PFSK-1 (cell line): ENCODE measurements at regions not wholly inside any gene's neighbourhood (a gene's known extent, or its start where the extent isn't known, plus 50 kb on each side); places are given as distances from the start of the nearest gene placed in this dataset.

Source experiments
- FOXP2 ChIP-seq: optimal IDR thresholded peaks from 2 replicates; pipeline ENCODE3; 2011; ENCODE audit warnings: borderline replicate concordance, control low read depth, inconsistent platforms; ENCODE audit not compliant: insufficient read depth; ENCODE audit errors: extremely low read length, extremely low read depth
- POLR2AphosphoS5 ChIP-seq: IDR thresholded peaks from 2 replicates; pipeline ENCODE4 v1.6.1; 2012; ENCODE audit warnings: low read depth, mild to moderate bottlenecking, control low read depth, low read length, moderate library complexity
- SIN3A ChIP-seq: IDR thresholded peaks from 2 replicates; pipeline ENCODE4 v1.6.1; 2012; ENCODE audit warnings: mild to moderate bottlenecking, low read length, moderate library complexity, borderline replicate concordance; ENCODE audit not compliant: insufficient read depth
- TAF1 ChIP-seq: IDR thresholded peaks from 2 replicates; pipeline ENCODE4 v1.6.1; 2012; ENCODE audit warnings: low read length, control low read depth, borderline replicate concordance; ENCODE audit not compliant: insufficient read depth
- TF ChIP-seq, protein P1 (sequence below), 2 experiments: IDR thresholded peaks; 2 replicates each; pipeline versions ENCODE4 v1.6.1 to v1.8.0; 2011 to 2012; ENCODE audit warnings: low read depth in 2 of 2, low read length in 2 of 2, control low read depth in 1 of 2, inconsistent platforms in 1 of 2, mild to moderate bottlenecking in 1 of 2, moderate library complexity in 1 of 2; ENCODE audit not compliant: insufficient read depth in 1 of 2

DNA sequence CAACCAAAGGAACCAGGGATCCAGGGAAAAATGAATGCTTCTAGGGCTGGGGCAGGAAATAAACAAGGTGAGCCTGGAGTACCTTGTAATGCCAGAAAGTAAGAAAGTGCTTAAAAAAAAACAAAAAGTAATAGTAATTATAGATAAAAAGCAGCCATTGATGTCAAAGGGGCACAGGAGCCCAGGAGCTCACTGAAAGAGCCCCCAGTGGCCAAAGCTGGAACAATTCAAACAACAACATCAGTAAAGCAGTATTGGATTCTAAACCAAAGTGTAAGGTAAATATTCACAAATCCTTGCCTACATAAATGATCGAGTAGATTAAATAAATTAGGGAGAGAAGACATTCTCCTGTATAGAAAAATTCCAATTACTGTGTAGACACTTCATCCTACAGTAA is 114.3 kb upstream of the ARL4C start:
- TF ChIP-seq POLR2AphosphoS5 (no peak), FOXP2 (no peak), SIN3A (no peak), TAF1 (no peak)
- TF ChIP-seq, protein P1, sequence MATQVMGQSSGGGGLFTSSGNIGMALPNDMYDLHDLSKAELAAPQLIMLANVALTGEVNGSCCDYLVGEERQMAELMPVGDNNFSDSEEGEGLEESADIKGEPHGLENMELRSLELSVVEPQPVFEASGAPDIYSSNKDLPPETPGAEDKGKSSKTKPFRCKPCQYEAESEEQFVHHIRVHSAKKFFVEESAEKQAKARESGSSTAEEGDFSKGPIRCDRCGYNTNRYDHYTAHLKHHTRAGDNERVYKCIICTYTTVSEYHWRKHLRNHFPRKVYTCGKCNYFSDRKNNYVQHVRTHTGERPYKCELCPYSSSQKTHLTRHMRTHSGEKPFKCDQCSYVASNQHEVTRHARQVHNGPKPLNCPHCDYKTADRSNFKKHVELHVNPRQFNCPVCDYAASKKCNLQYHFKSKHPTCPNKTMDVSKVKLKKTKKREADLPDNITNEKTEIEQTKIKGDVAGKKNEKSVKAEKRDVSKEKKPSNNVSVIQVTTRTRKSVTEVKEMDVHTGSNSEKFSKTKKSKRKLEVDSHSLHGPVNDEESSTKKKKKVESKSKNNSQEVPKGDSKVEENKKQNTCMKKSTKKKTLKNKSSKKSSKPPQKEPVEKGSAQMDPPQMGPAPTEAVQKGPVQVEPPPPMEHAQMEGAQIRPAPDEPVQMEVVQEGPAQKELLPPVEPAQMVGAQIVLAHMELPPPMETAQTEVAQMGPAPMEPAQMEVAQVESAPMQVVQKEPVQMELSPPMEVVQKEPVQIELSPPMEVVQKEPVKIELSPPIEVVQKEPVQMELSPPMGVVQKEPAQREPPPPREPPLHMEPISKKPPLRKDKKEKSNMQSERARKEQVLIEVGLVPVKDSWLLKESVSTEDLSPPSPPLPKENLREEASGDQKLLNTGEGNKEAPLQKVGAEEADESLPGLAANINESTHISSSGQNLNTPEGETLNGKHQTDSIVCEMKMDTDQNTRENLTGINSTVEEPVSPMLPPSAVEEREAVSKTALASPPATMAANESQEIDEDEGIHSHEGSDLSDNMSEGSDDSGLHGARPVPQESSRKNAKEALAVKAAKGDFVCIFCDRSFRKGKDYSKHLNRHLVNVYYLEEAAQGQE (IDR thresholded peaks at IDR 0.05; ENCODE audit: insufficient read depth in 1 of 2, low read depth in 2 of 2, low read length in 2 of 2) = no peak

DNA sequence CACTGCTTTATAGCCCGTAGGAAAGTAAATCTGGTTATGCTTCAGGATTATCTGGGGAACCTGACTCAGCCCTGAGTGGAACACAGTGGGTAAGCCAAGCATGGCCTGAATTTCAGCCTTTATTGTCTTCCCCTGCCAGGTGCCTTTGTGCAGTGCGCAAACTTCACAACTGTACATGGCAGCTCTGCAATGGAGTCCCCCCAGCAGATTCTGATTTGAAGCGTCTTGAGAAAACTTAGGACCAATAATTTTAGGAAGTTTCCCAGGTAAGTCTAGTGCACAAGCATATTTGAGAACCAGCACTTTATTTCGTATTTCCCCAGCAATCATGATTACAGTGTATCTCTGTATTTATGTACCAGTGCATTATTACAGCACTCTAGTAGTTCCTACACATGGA is 112.1 kb upstream of the ARL4C start:
- TF ChIP-seq FOXP2 (no peak), POLR2AphosphoS5 (no peak), TAF1 (no peak), SIN3A (no peak)
- TF ChIP-seq, protein P1 (IDR thresholded peaks at IDR 0.05; ENCODE audit: insufficient read depth in 1 of 2, low read depth in 2 of 2, low read length in 2 of 2) = no peak

DNA sequence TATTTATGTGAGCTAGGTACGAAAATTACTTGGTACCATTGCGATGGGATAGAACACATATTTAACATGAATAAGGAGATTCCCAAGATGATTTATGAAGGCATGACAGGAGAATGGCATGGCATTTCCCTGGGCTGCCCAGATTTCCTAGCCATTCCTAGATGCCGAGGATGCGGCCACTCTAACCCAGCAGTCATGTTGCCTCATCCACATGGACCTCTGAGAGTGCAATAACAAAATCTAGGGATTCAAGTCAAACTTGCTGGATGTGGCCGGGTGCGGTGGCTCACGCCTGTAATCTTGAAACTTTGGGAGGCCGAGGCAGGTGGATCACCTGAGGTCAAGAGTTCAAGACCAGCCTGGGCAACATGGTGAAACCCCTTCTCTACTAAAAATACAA is 110.8 kb upstream of the ARL4C start:
- TF ChIP-seq, protein P1 (IDR thresholded peaks at IDR 0.05; ENCODE audit: insufficient read depth in 1 of 2, low read depth in 2 of 2, low read length in 2 of 2) = no peak
- no peak for TF ChIP-seq TAF1
- TF ChIP-seq SIN3A = no peak
- no peak for TF ChIP-seq FOXP2
- no peak for TF ChIP-seq POLR2AphosphoS5

DNA sequence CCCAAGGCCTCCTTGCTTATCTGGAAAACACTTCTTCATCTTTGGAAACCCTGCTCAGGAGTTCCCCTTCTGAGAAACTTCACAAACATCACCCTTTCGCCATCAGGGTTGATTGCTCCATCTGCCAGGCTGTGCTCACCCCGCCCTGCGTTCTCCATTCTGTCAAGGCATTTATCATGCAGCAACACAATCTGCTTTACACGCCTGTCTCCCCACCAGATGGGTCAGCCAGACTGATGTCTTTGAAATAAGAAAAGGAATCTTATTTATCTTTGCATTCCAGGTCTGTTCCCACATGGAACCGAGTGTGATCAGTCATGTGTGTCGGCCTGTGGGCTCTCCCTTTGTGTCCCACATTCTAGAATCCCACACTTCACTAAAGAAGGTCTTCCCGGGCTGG is 110.0 kb upstream of the ARL4C start:
- TF ChIP-seq, protein P1 (IDR thresholded peaks at IDR 0.05; ENCODE audit: insufficient read depth in 1 of 2, low read depth in 2 of 2, low read length in 2 of 2) = no peak
- TF ChIP-seq SIN3A = no peak
- TF ChIP-seq FOXP2 = no peak
- no peak for TF ChIP-seq TAF1
- TF ChIP-seq POLR2AphosphoS5 = no peak

DNA sequence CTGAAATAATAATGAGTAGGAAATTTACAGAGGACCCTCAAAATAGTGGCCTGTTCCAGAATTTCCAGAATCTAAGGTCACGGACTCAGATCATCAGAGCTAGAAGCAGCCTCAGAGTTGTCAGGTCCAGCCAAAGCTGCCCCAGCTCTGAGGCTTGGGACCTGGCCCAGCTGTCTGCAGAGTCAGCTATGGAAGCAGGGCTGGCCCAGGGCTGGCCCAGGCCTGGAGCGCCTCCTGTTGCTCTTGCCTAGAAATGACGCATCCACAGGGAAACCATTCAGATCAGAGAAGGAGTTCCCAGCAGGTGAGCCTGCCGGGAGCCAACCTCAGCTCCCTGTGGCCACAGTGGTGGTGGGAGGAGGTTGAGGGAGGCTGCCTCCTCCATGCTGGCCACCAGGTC is 106.7 kb upstream of the ARL4C start:
- TF ChIP-seq POLR2AphosphoS5 (no peak), TAF1 (no peak), FOXP2 (no peak), SIN3A (no peak)
- TF ChIP-seq, protein P1 (IDR thresholded peaks at IDR 0.05; ENCODE audit: insufficient read depth in 1 of 2, low read depth in 2 of 2, low read length in 2 of 2) = no peak
